AG04449 (cell line): ENCODE measurements at regions not wholly inside any gene's neighbourhood (a gene's known extent, or its start where the extent isn't known, plus 50 kb on each side); places are given as distances from the start of the nearest gene placed in this dataset.
"Not testable (repeated sequence)": the region's sequence is repeated elsewhere in the genome, so short reads cannot be mapped to it uniquely, and the experiment has no call there.

ENCODE experiments used
- CTCF ChIA-PET: fragments of 350-600 bp; formaldehyde crosslinking; extraction: SDS; loops from one replicate; lab custom pipeline; 2021; ENCODE audit warnings: antibody characterized with exemption; lab: Yijun Ruan, JAX
- POLR2A ChIA-PET: fragments of 400-600, 350-600 bp; formaldehyde crosslinking; extraction: SDS; loops from one replicate; lab custom pipeline; 2020; ENCODE audit warnings: antibody characterized with exemption, inconsistent platforms; lab: Yijun Ruan, JAX
- DNase-seq: peaks from one replicate; pipeline ENCODE4 v3.0.0-alpha.2; 2010; ENCODE audit warnings: low read depth, low spot score
- H3K4me3 ChIP-seq: 2 replicates; pipeline ENCODE4 v1.5.1; 2011; ENCODE audit warnings: low read depth, mild to moderate bottlenecking, control low read depth, low read length
- TF ChIP-seq, protein P1 (sequence below): IDR thresholded peaks from one replicate; pipeline ENCODE4 v1.5.1; 2011; ENCODE audit warnings: mild to moderate bottlenecking, moderate library complexity, low read length, control low read depth, inconsistent platforms; ENCODE audit not compliant: insufficient read depth; ENCODE audit errors: missing control alignments

DNA sequence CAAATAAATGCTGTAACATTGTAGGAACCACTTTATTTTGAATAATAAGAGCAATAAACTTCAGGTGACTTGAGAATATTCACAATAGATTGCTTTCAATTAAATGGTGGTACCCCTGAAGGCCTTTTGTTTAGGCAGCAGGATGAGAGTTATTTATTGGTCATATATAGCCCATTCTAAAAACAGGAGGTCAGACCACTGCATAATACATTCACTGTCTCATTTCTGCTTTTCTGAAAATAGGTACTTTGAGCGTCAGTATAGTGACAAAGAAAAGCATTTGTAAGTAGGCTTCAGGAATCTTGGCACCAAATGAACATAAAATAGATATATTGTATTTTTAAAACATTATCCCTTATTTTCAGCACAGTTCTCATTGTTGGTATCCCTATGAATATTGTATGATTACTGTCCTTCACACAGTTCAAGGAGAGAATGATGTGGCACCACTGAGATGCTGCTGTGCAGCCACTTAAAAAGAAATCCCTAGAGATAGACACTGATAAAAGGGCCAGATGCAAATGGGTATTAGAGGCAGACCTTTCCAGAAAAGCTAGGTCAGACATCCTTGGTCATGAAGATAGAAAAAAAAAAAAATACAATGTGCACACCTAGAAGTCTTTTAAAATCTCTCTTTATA is 381.8 kb upstream of the ST8SIA4 start:
- POLR2A ChIA-PET: no interaction called here
- TF ChIP-seq, protein P1, sequence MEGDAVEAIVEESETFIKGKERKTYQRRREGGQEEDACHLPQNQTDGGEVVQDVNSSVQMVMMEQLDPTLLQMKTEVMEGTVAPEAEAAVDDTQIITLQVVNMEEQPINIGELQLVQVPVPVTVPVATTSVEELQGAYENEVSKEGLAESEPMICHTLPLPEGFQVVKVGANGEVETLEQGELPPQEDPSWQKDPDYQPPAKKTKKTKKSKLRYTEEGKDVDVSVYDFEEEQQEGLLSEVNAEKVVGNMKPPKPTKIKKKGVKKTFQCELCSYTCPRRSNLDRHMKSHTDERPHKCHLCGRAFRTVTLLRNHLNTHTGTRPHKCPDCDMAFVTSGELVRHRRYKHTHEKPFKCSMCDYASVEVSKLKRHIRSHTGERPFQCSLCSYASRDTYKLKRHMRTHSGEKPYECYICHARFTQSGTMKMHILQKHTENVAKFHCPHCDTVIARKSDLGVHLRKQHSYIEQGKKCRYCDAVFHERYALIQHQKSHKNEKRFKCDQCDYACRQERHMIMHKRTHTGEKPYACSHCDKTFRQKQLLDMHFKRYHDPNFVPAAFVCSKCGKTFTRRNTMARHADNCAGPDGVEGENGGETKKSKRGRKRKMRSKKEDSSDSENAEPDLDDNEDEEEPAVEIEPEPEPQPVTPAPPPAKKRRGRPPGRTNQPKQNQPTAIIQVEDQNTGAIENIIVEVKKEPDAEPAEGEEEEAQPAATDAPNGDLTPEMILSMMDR: no peak
- CTCF ChIA-PET: no interaction called here
- H3K4me3 ChIP-seq: no peak overlapping the region
- no peak for DNase-seq

DNA sequence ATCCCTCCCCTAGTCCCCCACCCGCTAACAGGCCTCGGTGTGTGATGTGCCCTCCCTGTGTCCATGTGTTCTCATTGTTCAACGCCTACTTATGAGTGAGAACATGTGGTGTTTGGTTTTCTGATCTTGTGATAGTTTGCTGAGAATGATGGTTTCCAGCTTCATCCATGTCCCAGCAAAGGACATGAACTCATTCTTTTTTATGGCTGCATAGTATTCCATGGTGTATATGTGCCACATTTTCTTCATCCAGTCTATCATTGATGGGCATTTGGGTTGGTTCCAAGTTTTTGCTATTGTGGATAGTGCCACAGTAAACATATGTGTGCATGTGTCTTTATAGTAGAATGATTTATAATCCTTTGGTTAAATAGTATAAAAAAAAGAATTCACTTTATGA is 380.9 kb upstream of the ST8SIA4 start:
- CTCF ChIA-PET, POLR2A ChIA-PET, DNase-seq, H3K4me3 ChIP-seq: not testable (repeated sequence)

DNA sequence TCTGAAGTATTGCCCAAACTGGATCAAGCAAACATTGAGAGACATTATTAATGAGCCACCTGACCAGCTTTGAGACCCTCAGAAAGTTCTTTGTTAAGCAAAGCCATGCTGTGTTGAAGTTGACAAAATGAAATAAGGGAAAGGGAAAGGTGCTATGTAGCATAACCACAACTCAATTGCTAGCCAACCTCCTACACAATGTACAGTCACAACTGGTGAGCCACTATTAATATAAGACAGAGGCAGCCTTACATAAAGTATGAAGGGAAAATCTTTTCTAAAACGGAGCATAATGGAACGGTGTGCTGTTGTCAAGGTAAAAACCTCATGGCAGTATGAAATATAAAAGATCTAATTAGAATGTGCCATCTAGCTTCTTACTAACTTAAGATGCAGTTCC is 375.8 kb upstream of the ST8SIA4 start:
- POLR2A ChIA-PET: no interaction called here
- CTCF ChIA-PET: no interaction called here
- no peak overlapping the region for H3K4me3 ChIP-seq
- TF ChIP-seq, protein P1: no peak
- no peak for DNase-seq

DNA sequence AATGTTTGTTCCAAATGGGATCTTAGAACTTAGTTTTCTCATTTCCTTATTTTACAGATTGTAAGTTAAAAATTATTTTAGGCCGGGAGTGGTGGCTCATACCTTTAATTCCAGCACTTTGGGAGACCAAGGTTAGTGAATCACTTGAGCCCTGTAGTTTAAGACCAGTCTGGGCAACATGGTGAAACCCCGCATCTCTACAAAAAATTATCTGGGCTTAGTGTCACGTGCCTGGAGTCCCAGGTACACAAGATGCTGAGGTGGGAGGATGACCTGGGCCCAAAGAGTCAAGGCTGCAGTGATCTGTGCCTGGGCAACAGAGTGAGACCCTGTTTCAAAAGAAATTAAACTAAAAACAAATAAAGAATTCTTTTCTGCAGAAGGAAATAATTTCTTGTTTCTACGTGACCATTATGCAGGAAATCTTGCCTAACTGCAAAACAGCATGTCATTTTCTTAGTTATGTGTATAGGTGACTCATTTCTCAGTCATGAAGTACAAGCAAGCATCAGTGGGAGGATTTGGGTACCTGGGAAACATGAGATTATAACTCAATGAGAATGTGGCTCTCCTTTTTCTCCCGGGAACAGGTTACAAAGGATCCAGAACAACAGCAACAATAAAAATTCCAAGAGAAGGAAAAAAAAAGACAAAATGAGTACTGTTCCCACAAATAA is 375.1 kb upstream of the ST8SIA4 start:
- TF ChIP-seq, protein P1: no peak
- no peak overlapping the region for H3K4me3 ChIP-seq
- POLR2A ChIA-PET: no interaction called here
- no peak for DNase-seq
- CTCF ChIA-PET: no interaction called here

DNA sequence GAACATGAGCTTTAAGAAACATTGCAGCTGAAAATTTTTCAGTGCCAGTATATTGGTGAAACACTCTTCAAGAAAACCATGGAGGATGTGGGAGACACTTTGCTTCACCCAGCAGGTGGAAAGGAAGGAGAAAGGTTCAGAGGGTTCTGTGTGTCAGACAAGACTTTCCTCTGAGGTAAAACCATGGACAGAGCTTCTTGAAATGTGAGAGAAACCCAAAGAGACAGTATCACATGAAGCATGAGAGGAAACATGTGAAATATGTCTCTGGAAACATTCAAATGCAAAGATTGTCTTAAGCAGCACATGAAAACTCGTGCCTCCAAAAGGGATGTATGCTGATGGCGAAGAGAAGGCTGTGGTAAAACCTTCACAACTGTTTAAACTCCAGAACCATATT is 368.9 kb upstream of the ST8SIA4 start:
- TF ChIP-seq, protein P1: no peak
- DNase-seq: no peak
- ChIA-PET POLR2A (no interaction called here), CTCF (no interaction called here)
- no peak overlapping the region for H3K4me3 ChIP-seq

DNA sequence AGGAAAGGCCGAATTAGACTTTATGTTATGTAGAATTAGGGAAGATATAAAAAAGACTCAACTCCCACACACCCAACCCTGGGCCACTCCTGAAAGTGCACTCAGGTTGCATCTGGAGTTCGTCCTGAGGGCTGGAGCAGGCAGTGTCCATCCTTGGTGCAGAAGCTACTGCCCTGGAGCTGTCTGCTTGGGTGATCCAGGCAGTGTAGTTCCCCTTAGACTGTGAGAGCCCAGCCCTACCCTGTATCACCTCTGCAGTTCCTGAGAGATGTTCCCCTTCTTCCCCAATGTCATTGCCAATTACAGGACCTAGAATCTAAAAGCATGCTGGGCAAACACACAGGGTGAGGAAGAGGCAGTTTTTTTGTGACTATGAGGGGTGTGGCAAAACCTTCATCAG is 368.3 kb upstream of the ST8SIA4 start:
- no peak for DNase-seq
- ChIA-PET POLR2A (no interaction called here), CTCF (no interaction called here)
- no peak overlapping the region for H3K4me3 ChIP-seq
- TF ChIP-seq, protein P1: no peak

DNA sequence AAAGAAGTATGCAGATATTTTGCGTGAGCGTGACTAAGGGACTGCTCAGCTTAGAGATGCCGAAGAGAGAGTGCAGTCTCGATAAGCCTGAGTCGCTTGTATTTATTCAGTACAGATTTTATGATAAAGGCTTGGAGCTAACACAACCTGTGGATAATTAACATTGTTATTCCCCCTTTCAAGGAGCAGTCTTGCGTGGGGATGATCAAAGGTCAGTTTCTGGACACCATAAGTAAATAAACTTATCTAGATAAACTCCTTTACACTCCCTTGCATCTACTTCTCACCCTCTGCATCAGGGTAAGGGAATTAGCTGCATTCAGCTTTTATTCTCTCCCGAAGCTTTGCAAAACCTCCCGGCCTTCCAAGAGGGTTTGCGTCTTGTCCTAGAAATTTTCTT is 357.8 kb upstream of the ST8SIA4 start:
- ChIA-PET CTCF (no interaction called here), POLR2A (no interaction called here)
- TF ChIP-seq, protein P1: no peak
- no peak overlapping the region for H3K4me3 ChIP-seq
- no peak for DNase-seq
